HEK293T (cell line): ENCODE measurements at regions not wholly inside any gene's neighbourhood (a gene's known extent, or its start where the extent isn't known, plus 50 kb on each side); places are given as distances from the start of the nearest gene placed in this dataset.
"Not testable (repeated sequence)": the region's sequence is repeated elsewhere in the genome, so short reads cannot be mapped to it uniquely, and the experiment has no call there.

Experiments
- HDGF ChIP-seq: fragments of 450-650 bp; IDR thresholded peaks from 2 replicates; pipeline ENCODE4 v1.6.1; 2017; ENCODE audit warnings: antibody characterized with exemption, borderline replicate concordance
- L3MBTL2 ChIP-seq: fragments of 450-650 bp; conservative IDR thresholded peaks from 2 replicates; pipeline ENCODE4 v1.6.1; 2016; ENCODE audit warnings: mild to moderate bottlenecking
- SUZ12 ChIP-seq: fragments of 450-650 bp; IDR thresholded peaks from 2 replicates; pipeline ENCODE4 v1.6.1; 2016; ENCODE audit warnings: mild to moderate bottlenecking
- TARDBP ChIP-seq: fragments of 450-650 bp; IDR thresholded peaks from 2 replicates; pipeline ENCODE4 v1.6.1; 2016

DNA sequence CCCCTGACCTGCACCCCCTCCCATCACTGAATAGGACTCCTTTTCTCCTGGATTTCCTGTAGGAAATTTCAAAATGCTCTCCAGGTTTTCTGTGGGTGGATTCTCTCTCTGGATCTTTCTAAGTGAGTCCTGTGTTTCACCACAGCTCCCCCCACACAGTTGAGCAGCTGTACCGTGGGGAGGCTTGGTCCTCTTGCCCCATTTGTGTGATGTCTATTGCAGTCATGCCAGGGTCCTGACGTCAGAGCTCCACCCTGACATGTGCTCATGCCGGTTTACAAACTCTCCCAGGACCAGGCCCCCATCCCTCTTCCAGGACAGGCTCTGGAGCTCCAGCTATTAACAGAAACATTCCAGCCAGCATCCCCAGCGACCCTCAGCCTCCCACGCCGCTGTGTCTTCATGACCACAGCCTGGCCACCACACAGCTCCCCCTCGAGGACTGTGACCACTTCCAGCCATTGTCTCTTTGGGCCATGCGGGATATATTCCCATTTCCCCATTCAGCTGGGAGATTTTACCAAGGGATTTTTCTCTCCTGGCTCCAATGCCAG, 185.3 kb downstream of the LMLN start:
- TF ChIP-seq L3MBTL2, TARDBP, HDGF, SUZ12: not testable (repeated sequence)
